ENCODE measurements at regions not wholly inside any gene's neighbourhood (a gene's known extent, or its start where the extent isn't known, plus 50 kb on each side); places are given as distances from the start of the nearest gene placed in this dataset.

DNA sequence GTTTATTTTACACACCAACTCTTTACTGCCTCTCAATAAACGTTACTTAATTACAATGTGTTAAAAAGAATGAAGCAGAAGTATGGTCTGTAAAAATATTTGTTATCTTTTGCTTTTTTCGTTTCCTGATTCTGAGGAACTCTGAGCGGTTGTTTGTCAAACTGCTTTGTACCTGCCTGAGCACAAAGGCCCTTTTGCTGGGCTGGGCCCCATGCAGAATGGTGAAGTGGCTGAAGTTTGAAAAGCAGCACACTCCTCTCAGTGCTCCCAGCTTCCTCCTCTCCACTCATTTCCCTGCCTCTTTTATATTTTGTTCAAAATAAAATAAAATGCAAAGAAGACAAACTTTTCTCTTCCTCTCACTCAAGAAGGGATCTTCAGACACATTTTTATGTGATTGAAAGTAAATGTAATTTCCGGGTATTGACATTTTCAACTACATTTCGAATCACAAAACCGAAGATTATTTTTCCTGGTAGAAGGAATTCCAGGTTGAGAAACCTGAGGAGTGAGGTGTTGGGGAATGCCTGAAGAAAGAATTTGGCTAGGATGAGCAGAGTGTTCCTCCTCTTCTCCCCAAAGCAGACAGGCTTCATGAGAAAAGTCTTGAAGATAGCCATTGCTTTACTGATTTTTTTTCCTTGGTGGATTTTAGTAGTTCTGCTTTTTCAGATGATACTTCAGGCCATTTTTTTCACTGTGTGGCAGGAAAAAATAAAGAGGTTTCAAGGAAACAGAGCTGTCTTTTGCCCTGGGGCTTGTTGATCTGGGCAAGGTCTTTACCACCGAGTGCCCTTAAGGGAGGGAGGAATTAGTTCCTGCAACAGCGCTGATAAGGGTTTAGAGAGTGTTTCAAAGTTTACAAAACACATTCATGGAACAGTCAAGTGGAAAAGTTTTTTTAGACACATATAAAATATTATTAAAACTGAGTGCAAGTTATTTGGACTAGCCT lies 229.8 kb downstream of the NFKBIZ start:
- CTCF ChIA-PET: interaction anchor here (0.8 kb wide), 1 partner anchor 11 kb away, joined by 3 read pairs; no protein-coding TSS in a partner anchor

More for the DNA sequence above, 229.8 kb downstream of the NFKBIZ start:
- no peak for DNase-seq
- Histone ChIP-seq H4K20me1 (ENCODE audit: insufficient read depth) (no peaks in the 10 kb centered on the region), H3K79me2 (ENCODE audit: insufficient read depth) (no peaks in the 10 kb centered on the region), H3K4me2 (no peak overlapping the region), H2AFZ (ENCODE audit: low read depth) (no peak overlapping the region), H3K9me3 (no peaks in the 10 kb centered on the region), H3F3A (replicated peaks; ENCODE audit: insufficient read depth) (peaks cover 8% of the 10 kb centered on the region), H3K27me3 (ENCODE audit: insufficient read depth) (no peaks in the 10 kb centered on the region), H3K4me3 (ENCODE audit: low read depth in 2 of 2, low read length in 1 of 2) (no peak overlapping the region), H3K4me1 (ENCODE audit: control insufficient read depth in 1 of 2, insufficient read depth in 2 of 2, low read depth in 1 of 2, low read length in 1 of 2) (peaks cover 0 to 13% of the 10 kb centered on the region in 2 experiments; a peak in 3 of 4 replicates), H3K9ac (no peak overlapping the region), H3K27ac (ENCODE audit: low read depth in 2 of 2, low read length in 1 of 2) (no peak overlapping the region), H3K9me2 (no peaks in the 10 kb centered on the region), H3K36me3 (replicated peaks in 1 of 2; ENCODE audit: control insufficient read depth in 1 of 2, insufficient read depth in 2 of 2, low read length in 1 of 2) (no peaks in the 10 kb centered on the region)
- POLR2A ChIA-PET: no interaction called here
- WGBS (ENCODE audit: low lambda C conversion rate): 79% methylated on average over 8 of the region's 8 CpGs
- TF ChIP-seq POLR2AphosphoS5 (IDR thresholded peaks at IDR 0.05; ENCODE audit: low read depth, low read length): no peak
- TF ChIP-seq RCOR1 (IDR thresholded peaks at IDR 0.05; ENCODE audit: low read length): no peak
- TF ChIP-seq TCF12 (IDR thresholded peaks at IDR 0.05): no peak
- TF ChIP-seq, protein P1, sequence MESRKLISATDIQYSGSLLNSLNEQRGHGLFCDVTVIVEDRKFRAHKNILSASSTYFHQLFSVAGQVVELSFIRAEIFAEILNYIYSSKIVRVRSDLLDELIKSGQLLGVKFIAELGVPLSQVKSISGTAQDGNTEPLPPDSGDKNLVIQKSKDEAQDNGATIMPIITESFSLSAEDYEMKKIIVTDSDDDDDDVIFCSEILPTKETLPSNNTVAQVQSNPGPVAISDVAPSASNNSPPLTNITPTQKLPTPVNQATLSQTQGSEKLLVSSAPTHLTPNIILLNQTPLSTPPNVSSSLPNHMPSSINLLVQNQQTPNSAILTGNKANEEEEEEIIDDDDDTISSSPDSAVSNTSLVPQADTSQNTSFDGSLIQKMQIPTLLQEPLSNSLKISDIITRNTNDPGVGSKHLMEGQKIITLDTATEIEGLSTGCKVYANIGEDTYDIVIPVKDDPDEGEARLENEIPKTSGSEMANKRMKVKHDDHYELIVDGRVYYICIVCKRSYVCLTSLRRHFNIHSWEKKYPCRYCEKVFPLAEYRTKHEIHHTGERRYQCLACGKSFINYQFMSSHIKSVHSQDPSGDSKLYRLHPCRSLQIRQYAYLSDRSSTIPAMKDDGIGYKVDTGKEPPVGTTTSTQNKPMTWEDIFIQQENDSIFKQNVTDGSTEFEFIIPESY (IDR thresholded peaks at IDR 0.05; ENCODE audit: borderline replicate concordance, low read depth): no peak
- TF ChIP-seq, protein P2, sequence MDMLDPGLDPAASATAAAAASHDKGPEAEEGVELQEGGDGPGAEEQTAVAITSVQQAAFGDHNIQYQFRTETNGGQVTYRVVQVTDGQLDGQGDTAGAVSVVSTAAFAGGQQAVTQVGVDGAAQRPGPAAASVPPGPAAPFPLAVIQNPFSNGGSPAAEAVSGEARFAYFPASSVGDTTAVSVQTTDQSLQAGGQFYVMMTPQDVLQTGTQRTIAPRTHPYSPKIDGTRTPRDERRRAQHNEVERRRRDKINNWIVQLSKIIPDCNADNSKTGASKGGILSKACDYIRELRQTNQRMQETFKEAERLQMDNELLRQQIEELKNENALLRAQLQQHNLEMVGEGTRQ (IDR thresholded peaks at IDR 0.05; ENCODE audit: borderline replicate concordance, low read depth, low read length): no peak
- TF ChIP-seq EZH2phosphoT487 (IDR thresholded peaks at IDR 0.05; ENCODE audit: borderline replicate concordance, low read depth): no peak
- no peak for TF ChIP-seq RAD21 (IDR thresholded peaks at IDR 0.05; ENCODE audit: low read length)
- no peak for TF ChIP-seq TAF1 (IDR thresholded peaks at IDR 0.05; ENCODE audit: borderline replicate concordance, low read depth, low read length)
- TF ChIP-seq EP300 (IDR thresholded peaks at IDR 0.05; ENCODE audit: borderline replicate concordance in 1 of 2, low read depth in 1 of 2, low read length in 1 of 2): no peak
- TF ChIP-seq TEAD4 (IDR thresholded peaks at IDR 0.05; ENCODE audit: borderline replicate concordance, insufficient read depth): no peak
- TF ChIP-seq, protein P3, sequence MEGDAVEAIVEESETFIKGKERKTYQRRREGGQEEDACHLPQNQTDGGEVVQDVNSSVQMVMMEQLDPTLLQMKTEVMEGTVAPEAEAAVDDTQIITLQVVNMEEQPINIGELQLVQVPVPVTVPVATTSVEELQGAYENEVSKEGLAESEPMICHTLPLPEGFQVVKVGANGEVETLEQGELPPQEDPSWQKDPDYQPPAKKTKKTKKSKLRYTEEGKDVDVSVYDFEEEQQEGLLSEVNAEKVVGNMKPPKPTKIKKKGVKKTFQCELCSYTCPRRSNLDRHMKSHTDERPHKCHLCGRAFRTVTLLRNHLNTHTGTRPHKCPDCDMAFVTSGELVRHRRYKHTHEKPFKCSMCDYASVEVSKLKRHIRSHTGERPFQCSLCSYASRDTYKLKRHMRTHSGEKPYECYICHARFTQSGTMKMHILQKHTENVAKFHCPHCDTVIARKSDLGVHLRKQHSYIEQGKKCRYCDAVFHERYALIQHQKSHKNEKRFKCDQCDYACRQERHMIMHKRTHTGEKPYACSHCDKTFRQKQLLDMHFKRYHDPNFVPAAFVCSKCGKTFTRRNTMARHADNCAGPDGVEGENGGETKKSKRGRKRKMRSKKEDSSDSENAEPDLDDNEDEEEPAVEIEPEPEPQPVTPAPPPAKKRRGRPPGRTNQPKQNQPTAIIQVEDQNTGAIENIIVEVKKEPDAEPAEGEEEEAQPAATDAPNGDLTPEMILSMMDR (IDR thresholded peaks at IDR 0.05): no peak
- no peak for TF ChIP-seq FOSL2 (IDR thresholded peaks at IDR 0.05; ENCODE audit: borderline replicate concordance, low read depth)
- TF ChIP-seq GATA2 (CRISPR knock-in tag; IDR thresholded peaks at IDR 0.05): no peak
- TF ChIP-seq, protein P4, sequence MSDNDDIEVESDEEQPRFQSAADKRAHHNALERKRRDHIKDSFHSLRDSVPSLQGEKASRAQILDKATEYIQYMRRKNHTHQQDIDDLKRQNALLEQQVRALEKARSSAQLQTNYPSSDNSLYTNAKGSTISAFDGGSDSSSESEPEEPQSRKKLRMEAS (IDR thresholded peaks at IDR 0.05; ENCODE audit: low read depth): no peak
- no peak for TF ChIP-seq GABPA (IDR thresholded peaks at IDR 0.05; ENCODE audit: low read depth)
- no peak for TF ChIP-seq SMC3 (IDR thresholded peaks at IDR 0.05; ENCODE audit: low read depth, low read length)
